ENCODE measurements at regions not wholly inside any gene's neighbourhood (a gene's known extent, or its start where the extent isn't known, plus 50 kb on each side); places are given as distances from the start of the nearest gene placed in this dataset.

DNA sequence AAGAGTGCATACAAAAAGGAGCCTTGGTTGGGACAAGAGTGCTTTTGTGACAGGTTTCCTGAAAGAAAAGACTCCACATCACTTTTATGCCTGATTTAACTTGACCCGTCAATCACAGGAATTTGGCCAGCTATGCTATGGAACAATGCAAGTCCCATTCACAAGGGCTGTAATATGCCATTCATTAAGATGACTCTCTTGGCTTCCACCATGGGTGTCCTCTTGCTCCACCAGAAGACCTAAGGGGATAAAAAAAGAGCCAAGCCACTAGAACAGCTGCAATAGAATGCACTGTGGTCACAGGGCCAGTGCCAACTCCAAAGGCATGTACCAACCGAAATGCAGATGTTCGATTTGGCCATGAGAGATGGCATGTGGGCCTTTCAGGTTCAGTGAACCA, 480.1 kb upstream of the MPDZ start:
- ATAC-seq (no peak), DNase-seq (ENCODE audit: low spot score in 2 of 2) (no peak)
- Mint-ChIP-seq H3K9me3 (peaks cover 12% of the 10 kb centered on the region), H3K4me3 (no peak overlapping the region), H3K4me1 (no peaks in the 10 kb centered on the region), H3K27ac (no peak overlapping the region), H3K36me3 (no peaks in the 10 kb centered on the region)

- no peaks in the 10 kb centered on the region for H3K4me1 Mint-ChIP-seq
- no peaks in the 10 kb centered on the region for H3K36me3 Mint-ChIP-seq
- H3K27ac Mint-ChIP-seq, result no peak overlapping the region
- ATAC-seq (no peak), DNase-seq (ENCODE audit: low spot score in 2 of 2) (no peak)
- H3K9me3 Mint-ChIP-seq, result peaks cover 12% of the 10 kb centered on the region
- no peak overlapping the region for H3K4me3 Mint-ChIP-seq
Observed at GRCh38 chr9:13758936-13759335, 479.4 kb upstream of the MPDZ start.

- no peak for DNase-seq (ENCODE audit: low spot score in 2 of 2)
- no peak overlapping the region for H3K4me3 Mint-ChIP-seq
- H3K27ac Mint-ChIP-seq, result no peak overlapping the region
- peaks cover 15% of the 10 kb centered on the region for H3K9me3 Mint-ChIP-seq
- H3K4me1 Mint-ChIP-seq, result no peaks in the 10 kb centered on the region
- no peaks in the 10 kb centered on the region for H3K36me3 Mint-ChIP-seq
- ATAC-seq, result no peak
Observed at GRCh38 chr9:13756943-13757342, 477.5 kb upstream of the MPDZ start.

DNA sequence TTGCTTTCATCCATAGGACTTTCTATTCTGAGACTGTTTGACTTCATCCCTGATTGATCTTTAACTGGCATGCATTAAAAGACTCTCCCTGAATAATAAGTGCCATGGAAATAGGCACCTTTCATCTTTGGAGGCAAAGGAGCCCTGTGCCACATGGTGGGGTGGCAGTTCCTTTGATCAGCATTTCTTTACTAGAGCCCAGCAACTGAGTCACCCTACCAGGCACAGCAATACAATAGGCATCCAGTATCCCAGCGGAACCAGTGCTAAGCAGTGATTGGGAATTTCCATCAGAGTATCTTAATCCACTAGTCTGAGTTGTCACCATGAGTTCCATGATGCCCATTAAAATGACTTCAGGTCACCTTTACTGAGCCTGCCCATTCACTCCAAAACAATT, 476.1 kb upstream of the MPDZ start:
- Mint-ChIP-seq H3K27ac (no peak overlapping the region), H3K9me3 (peaks cover 12% of the 10 kb centered on the region), H3K36me3 (no peaks in the 10 kb centered on the region), H3K4me3 (no peak overlapping the region), H3K4me1 (no peaks in the 10 kb centered on the region)
- ATAC-seq (no peak), DNase-seq (ENCODE audit: low spot score in 2 of 2) (no peak)

GRCh38 chr9:13750639-13751038, 471.1 kb upstream of the MPDZ start:
- Mint-ChIP-seq H3K4me1 (no peaks in the 10 kb centered on the region), H3K4me3 (no peak overlapping the region), H3K9me3 (peaks cover 17% of the 10 kb centered on the region), H3K27ac (no peak overlapping the region), H3K36me3 (no peaks in the 10 kb centered on the region)
- DNase-seq (ENCODE audit: low spot score in 2 of 2) (no peak), ATAC-seq (no peak)

DNA sequence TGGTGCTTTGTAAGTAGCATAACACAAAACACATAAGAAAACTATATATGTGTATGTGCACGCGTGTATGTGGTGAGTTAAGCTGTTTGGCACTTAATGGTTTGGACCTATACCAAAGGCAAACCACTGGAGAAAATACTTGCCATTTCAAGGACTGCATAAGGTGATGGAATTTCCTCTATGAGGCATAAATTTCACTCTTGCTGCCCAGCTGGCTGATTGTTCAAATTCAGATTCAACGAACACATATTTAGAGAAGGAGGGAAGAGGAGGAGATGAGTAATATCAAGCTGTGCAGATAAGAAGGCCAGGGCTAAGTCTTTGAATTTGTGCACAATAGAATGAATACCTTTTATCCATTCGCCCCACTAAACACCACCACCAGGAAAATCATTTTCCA, 470.6 kb upstream of the MPDZ start:
- no peaks in the 10 kb centered on the region for H3K4me1 Mint-ChIP-seq
- DNase-seq (ENCODE audit: low spot score in 2 of 2), result no peak
- no peak overlapping the region for H3K27ac Mint-ChIP-seq
- no peak for ATAC-seq
- H3K9me3 Mint-ChIP-seq, result peaks cover 17% of the 10 kb centered on the region
- no peaks in the 10 kb centered on the region for H3K36me3 Mint-ChIP-seq
- H3K4me3 Mint-ChIP-seq, result no peak overlapping the region

- Mint-ChIP-seq H3K4me3 (no peak overlapping the region), H3K4me1 (no peaks in the 10 kb centered on the region), H3K27ac (no peak overlapping the region), H3K36me3 (no peaks in the 10 kb centered on the region), H3K9me3 (peaks cover 17% of the 10 kb centered on the region)
- ATAC-seq (no peak), DNase-seq (ENCODE audit: low spot score in 2 of 2) (no peak)
Observed at GRCh38 chr9:13746876-13747275, 467.4 kb upstream of the MPDZ start.

DNA sequence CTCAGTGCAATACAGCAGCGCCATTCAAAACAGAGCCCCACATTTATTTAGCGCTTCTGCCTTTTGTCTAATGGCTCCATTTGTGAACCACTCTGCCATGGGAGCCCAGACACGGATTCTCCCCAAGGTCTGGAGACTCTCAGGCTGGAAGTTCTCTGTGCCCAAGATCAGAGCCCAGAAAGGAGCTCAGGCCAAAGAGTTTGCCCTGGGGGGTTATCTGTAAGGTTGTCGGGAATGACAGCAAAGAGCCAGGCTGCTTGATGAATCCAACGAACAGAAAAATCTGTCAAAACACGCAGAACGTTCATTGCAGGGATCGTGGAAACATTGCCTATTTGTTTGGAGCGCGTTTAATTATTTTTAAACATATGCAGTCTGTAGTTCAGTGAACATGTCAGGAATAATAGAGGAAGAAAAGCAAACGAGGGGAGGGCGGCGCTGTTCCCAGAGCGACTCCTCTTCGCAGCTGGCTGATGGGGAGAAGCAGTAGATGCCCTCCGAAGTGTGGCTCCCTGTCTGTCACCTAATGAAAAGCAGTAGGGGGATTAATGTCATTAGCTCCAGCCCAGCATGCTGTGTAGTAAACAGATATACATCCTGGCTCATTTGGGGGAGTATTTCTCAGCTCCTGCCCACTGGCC, 464.9 kb upstream of the MPDZ start:
- Mint-ChIP-seq H3K4me1 (no peaks in the 10 kb centered on the region), H3K4me3 (no peak overlapping the region), H3K9me3 (peaks cover 12% of the 10 kb centered on the region), H3K36me3 (no peaks in the 10 kb centered on the region), H3K27ac (no peak overlapping the region)
- ATAC-seq (no peak), DNase-seq (ENCODE audit: low spot score in 2 of 2) (no peak)

- Mint-ChIP-seq H3K9me3 (peaks cover 8% of the 10 kb centered on the region), H3K36me3 (no peaks in the 10 kb centered on the region), H3K27ac (no peak overlapping the region), H3K4me1 (no peaks in the 10 kb centered on the region), H3K4me3 (no peak overlapping the region)
- ATAC-seq (no peak), DNase-seq (ENCODE audit: low spot score in 2 of 2) (no peak)
Observed at GRCh38 chr9:13737885-13738284, 458.4 kb upstream of the MPDZ start.

- DNase-seq (ENCODE audit: low spot score in 2 of 2) (no peak), ATAC-seq (no peak)
- Mint-ChIP-seq H3K4me1 (no peaks in the 10 kb centered on the region), H3K4me3 (no peak overlapping the region), H3K27ac (no peak overlapping the region), H3K9me3 (peaks cover 19% of the 10 kb centered on the region), H3K36me3 (no peaks in the 10 kb centered on the region)
Observed at GRCh38 chr9:13735181-13735580, 455.7 kb upstream of the MPDZ start.

DNA sequence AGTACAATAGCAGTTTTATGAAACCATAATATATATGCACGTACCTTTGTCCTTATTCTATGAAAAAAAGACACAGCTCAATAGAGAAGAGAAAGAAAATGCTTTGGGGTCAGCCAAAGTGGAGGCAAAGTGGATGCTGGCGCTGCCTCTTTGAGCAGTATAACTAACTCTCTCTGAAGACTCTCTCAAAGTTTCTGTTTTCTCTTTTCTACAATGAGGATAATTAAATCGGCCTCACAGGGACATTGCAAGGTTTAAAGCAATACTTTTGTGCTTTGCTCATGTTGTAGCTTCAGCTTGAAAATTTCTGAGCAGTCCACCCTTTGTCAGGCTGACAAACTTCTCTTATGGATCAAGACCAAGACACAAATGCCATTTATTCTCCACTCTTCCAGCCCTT, 455.1 kb upstream of the MPDZ start:
- peaks cover 22% of the 10 kb centered on the region for H3K9me3 Mint-ChIP-seq
- no peak for DNase-seq (ENCODE audit: low spot score in 2 of 2)
- no peak overlapping the region for H3K27ac Mint-ChIP-seq
- no peak for ATAC-seq
- H3K36me3 Mint-ChIP-seq, result no peaks in the 10 kb centered on the region
- no peak overlapping the region for H3K4me3 Mint-ChIP-seq
- no peaks in the 10 kb centered on the region for H3K4me1 Mint-ChIP-seq

GRCh38 chr9:13732290-13732689, 452.8 kb upstream of the MPDZ start:
- DNase-seq (ENCODE audit: low spot score in 2 of 2), result no peak
- no peaks in the 10 kb centered on the region for H3K36me3 Mint-ChIP-seq
- no peak for ATAC-seq
- H3K4me1 Mint-ChIP-seq, result no peaks in the 10 kb centered on the region
- H3K4me3 Mint-ChIP-seq, result no peak overlapping the region
- H3K27ac Mint-ChIP-seq, result no peak overlapping the region
- peaks cover 20% of the 10 kb centered on the region for H3K9me3 Mint-ChIP-seq

DNA sequence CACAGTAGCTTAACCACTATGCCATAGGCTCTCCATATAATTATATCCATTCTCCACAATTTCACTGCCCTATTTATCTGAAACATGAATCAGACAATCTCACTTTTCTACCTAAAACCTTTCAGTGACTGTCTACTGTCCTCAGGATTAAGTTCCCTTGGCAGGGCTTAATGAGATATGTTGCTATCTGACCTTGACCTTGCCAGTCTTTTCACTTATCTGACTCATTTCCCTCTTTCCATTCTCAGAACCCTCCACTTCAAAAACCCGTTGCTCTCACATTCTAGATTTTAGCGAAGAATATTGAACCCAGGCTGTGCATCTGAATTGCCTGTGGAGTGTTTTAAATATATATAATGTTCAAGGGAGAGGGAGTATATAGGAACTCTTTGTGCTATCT, 452.1 kb upstream of the MPDZ start:
- Mint-ChIP-seq H3K27ac (no peak overlapping the region), H3K4me3 (no peak overlapping the region)
- no peak for ATAC-seq

DNA sequence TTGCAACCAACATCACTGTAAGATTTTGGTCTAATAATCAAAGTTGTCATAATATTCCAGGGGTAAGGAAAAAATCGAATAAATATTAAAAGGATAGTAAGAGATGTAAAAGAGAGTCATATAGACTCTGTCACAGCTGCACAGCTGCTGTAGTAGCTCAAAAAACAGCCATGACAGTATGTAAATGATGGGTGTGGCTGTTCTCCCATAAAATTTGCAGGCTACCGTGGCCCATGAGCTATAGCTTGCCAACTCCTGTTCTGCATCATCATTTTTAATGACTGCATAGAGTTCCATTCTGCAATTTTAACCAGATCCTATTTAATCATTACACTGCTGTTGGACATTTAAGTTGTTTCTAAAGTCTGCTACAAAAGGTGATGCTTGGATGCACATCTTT, 450.5 kb upstream of the MPDZ start:
- DNase-seq (ENCODE audit: low spot score in 2 of 2), result no peak
- no peak for ATAC-seq
- Mint-ChIP-seq H3K4me3 (no peak overlapping the region), H3K9me3 (peaks cover 19% of the 10 kb centered on the region), H3K27ac (no peak overlapping the region), H3K4me1 (no peaks in the 10 kb centered on the region), H3K36me3 (no peaks in the 10 kb centered on the region)

More for the DNA sequence above, 452.1 kb upstream of the MPDZ start:
- Mint-ChIP-seq H3K36me3 (no peaks in the 10 kb centered on the region), H3K4me1 (no peaks in the 10 kb centered on the region), H3K9me3 (peaks cover 20% of the 10 kb centered on the region)
- DNase-seq (ENCODE audit: low spot score in 2 of 2), result no peak

GRCh38 chr9:13728917-13729811, 449.7 kb upstream of the MPDZ start:
- ATAC-seq (no peak), DNase-seq (ENCODE audit: low spot score in 2 of 2) (no peak)
- H3K27ac Mint-ChIP-seq, result no peak overlapping the region
- H3K9me3 Mint-ChIP-seq, result peaks cover 21% of the 10 kb centered on the region
- H3K4me1 Mint-ChIP-seq, result no peaks in the 10 kb centered on the region
- H3K4me3 Mint-ChIP-seq, result no peak overlapping the region
- H3K36me3 Mint-ChIP-seq, result no peaks in the 10 kb centered on the region

DNA sequence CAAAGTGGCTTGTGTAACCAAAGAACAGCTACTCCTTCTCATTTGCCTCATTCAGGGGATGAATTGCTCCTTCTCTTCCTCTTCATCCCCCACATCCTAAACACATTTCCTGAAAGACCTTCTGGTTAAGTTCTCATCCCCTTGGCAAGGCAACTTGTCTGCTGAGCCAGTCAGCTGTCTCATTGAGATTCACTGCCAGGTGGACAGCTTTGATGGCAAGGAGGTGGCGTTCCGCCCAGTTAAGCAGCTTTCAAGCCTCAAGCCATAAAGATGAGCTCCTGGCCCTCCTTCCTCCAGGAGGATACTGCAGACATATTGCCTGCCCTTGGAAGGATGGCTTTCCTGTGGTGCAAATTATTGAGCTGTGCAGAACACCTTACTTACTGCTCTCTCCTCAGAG, 448.6 kb upstream of the MPDZ start:
- ATAC-seq (no peak), DNase-seq (ENCODE audit: low spot score in 2 of 2) (no peak)
- no peaks in the 10 kb centered on the region for H3K36me3 Mint-ChIP-seq
- H3K4me1 Mint-ChIP-seq, result no peaks in the 10 kb centered on the region
- H3K27ac Mint-ChIP-seq, result no peak overlapping the region
- no peak overlapping the region for H3K4me3 Mint-ChIP-seq
- H3K9me3 Mint-ChIP-seq, result peaks cover 23% of the 10 kb centered on the region
